ENCODE measurements at regions not wholly inside any gene's neighbourhood (a gene's known extent, or its start where the extent isn't known, plus 50 kb on each side); places are given as distances from the start of the nearest gene placed in this dataset.

- Histone ChIP-seq H3K36me3 (no peaks in the 10 kb centered on the region), H3K4me1 (no peaks in the 10 kb centered on the region), H3K9me3 (peaks cover 6 to 23% (median 15%) of the 10 kb centered on the region in 3 donors), H3K27ac (no peak overlapping the region), H3K27me3 (no peaks in the 10 kb centered on the region), H3K4me3 (no peak overlapping the region)
- intact Hi-C loops (cut with DNase I; ENCODE audit: low total_unique reads): no loop called here
- no peak for TF ChIP-seq CTCF (IDR thresholded peaks at IDR 0.05)
- no peak for DNase-seq
Observed at GRCh38 chr17:55598495-55598894, 87.2 kb upstream of the SMIM36 start.

GRCh38 chr17:55588446-55589242 lies 77.4 kb upstream of the SMIM36 start:
- H3K4me1 ChIP-seq: peaks cover 0 to 5% (median 0%) of the 10 kb centered on the region in 4 donors
- intact Hi-C loops (cut with DNase I; ENCODE audit: low total_unique reads): no loop called here
- no peak overlapping the region for H3K4me3 ChIP-seq
- H3K27ac ChIP-seq: no peak overlapping the region
- H3K27me3 ChIP-seq: no peaks in the 10 kb centered on the region
- H3K9me3 ChIP-seq: peaks cover 0 to 3% (median 0%) of the 10 kb centered on the region in 3 donors
- no peaks in the 10 kb centered on the region for H3K36me3 ChIP-seq
- no peak for DNase-seq
- TF ChIP-seq CTCF (IDR thresholded peaks at IDR 0.05): no peak

- Histone ChIP-seq H3K4me1 (peaks cover 0 to 5% (median 0%) of the 10 kb centered on the region in 4 donors), H3K4me3 (no peak overlapping the region), H3K27ac (no peak overlapping the region), H3K27me3 (no peaks in the 10 kb centered on the region), H3K36me3 (no peaks in the 10 kb centered on the region), H3K9me3 (peaks cover 0 to 3% (median 0%) of the 10 kb centered on the region in 3 donors)
- TF ChIP-seq CTCF (IDR thresholded peaks at IDR 0.05): no peak
- DNase-seq: no peak
- intact Hi-C loops (cut with DNase I; ENCODE audit: low total_unique reads): no loop called here
Observed at GRCh38 chr17:55587608-55588139, 76.4 kb upstream of the SMIM36 start.

GRCh38 chr17:55585629-55586028 lies 74.4 kb upstream of the SMIM36 start:
- Histone ChIP-seq H3K4me1 (peaks cover 0 to 5% (median 0%) of the 10 kb centered on the region in 4 donors), H3K36me3 (no peaks in the 10 kb centered on the region), H3K27me3 (no peaks in the 10 kb centered on the region), H3K4me3 (no peak overlapping the region), H3K27ac (no peak overlapping the region), H3K9me3 (peaks cover 0 to 3% (median 0%) of the 10 kb centered on the region in 3 donors)
- no peak for TF ChIP-seq CTCF (IDR thresholded peaks at IDR 0.05)
- intact Hi-C loops (cut with DNase I; ENCODE audit: low total_unique reads): no loop called here
- DNase-seq: no peak

- Histone ChIP-seq H3K27me3 (no peaks in the 10 kb centered on the region), H3K27ac (no peak overlapping the region), H3K4me1 (peaks cover 0 to 5% (median 0%) of the 10 kb centered on the region in 4 donors), H3K9me3 (peaks cover 0 to 3% (median 0%) of the 10 kb centered on the region in 3 donors), H3K36me3 (no peaks in the 10 kb centered on the region), H3K4me3 (no peak overlapping the region)
- no peak for DNase-seq
- intact Hi-C loops (cut with DNase I; ENCODE audit: low total_unique reads): no loop called here
- TF ChIP-seq CTCF (IDR thresholded peaks at IDR 0.05): no peak
Observed at GRCh38 chr17:55584861-55585260, 73.6 kb upstream of the SMIM36 start.
